Activated effector memory CD4-positive, alpha-beta T cell treated with Interleukin-2 at 50 U/mL for 16 hours (primary cell): ENCODE measurements at regions not wholly inside any gene's neighbourhood (a gene's known extent, or its start where the extent isn't known, plus 50 kb on each side); places are given as distances from the start of the nearest gene placed in this dataset.

ENCODE experiments used
- DNase-seq: peaks from one replicate; pipeline ENCODE4 v3.0.0-alpha.2; 2020

GRCh38 chr10:124225467-124226270 lies 132.3 kb upstream of the CHST15 start:
- DNase-seq = no peak

GRCh38 chr10:124225029-124225466 lies 131.7 kb upstream of the CHST15 start:
- no peak for DNase-seq

- no peak for DNase-seq
Measured at GRCh38 chr10:124224331-124225028, 131.1 kb upstream of the CHST15 start.

- no peak for DNase-seq
Measured at GRCh38 chr10:124223711-124224085, 130.3 kb upstream of the CHST15 start.

GRCh38 chr10:124222988-124223710 lies 129.8 kb upstream of the CHST15 start:
- no peak for DNase-seq

GRCh38 chr10:124222318-124222987 lies 129.1 kb upstream of the CHST15 start:
- DNase-seq = no peak

- DNase-seq = no peak
Measured at GRCh38 chr10:124221356-124222317, 128.2 kb upstream of the CHST15 start.

- no peak for DNase-seq
Measured at GRCh38 chr10:124220971-124221355, 127.6 kb upstream of the CHST15 start.

GRCh38 chr10:124220547-124220946 lies 127.1 kb upstream of the CHST15 start:
- DNase-seq = no peak

GRCh38 chr10:124219655-124220054 lies 126.3 kb upstream of the CHST15 start:
- DNase-seq = no peak

- no peak for DNase-seq
Measured at GRCh38 chr10:124219062-124219461, 125.7 kb upstream of the CHST15 start.

- no peak for DNase-seq
Measured at GRCh38 chr10:124217906-124218804, 124.8 kb upstream of the CHST15 start.

GRCh38 chr10:124217031-124217430 lies 123.6 kb upstream of the CHST15 start:
- DNase-seq = no peak

GRCh38 chr10:124214610-124215375 lies 121.4 kb upstream of the CHST15 start:
- no peak for DNase-seq

GRCh38 chr10:124213899-124214510 lies 120.6 kb upstream of the CHST15 start:
- no peak for DNase-seq

GRCh38 chr10:124213471-124213870 lies 120.1 kb upstream of the CHST15 start:
- DNase-seq = no peak

GRCh38 chr10:124212702-124213101 lies 119.3 kb upstream of the CHST15 start:
- no peak for DNase-seq

GRCh38 chr10:124211921-124212320 lies 118.5 kb upstream of the CHST15 start:
- no peak for DNase-seq

GRCh38 chr10:124210263-124210662 lies 116.9 kb upstream of the CHST15 start:
- no peak for DNase-seq

GRCh38 chr10:124207391-124207790 lies 114.0 kb upstream of the CHST15 start:
- no peak for DNase-seq
